ENCODE measurements at regions not wholly inside any gene's neighbourhood (a gene's known extent, or its start where the extent isn't known, plus 50 kb on each side); places are given as distances from the start of the nearest gene placed in this dataset.

- no peak for DNase-seq
Observed at GRCh38 chr4:180465364-180465763, 1777.8 kb upstream of the TENM3 start.

DNA sequence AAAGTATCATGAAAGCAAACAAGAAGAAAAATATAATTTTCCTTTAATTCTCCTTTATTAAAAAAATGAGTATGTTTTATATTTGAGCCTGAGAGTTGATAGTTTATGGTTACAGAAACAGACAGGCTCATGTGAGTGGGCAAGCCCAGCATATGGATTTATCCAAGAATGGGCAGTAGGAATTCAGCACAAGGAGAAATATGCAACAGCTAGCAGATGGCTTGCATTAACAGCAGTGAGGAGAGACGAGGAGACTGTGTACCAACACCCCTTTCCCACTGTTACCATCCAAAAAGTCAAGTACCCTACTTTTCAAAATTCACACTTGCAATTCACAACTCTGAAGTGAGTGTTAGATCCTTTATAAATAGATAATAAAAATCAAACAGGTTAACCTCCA, 1760.2 kb upstream of the TENM3 start:
- DNase-seq, result no peak

DNA sequence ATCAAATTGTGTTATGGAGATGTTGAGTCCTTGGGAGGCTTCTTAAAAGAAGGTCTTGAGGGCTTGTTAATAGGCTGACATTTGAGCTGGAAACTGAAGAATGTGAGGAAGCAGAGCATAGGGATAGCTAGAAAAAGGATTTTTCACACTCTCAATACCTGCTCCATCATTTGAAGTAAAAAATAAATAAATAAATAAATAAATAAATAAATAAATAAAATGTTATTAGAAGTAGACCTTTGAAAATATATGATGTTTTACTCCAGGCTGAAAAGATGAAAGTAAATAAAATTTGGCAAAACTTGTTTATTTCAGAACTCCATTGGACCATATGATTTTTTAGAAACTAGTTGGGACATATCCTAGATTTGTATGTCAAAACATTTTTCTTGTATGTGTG, 1757.8 kb upstream of the TENM3 start:
- no peak for DNase-seq

- no peak for DNase-seq
Observed at GRCh38 chr4:180486342-180486741, 1756.9 kb upstream of the TENM3 start.

GRCh38 chr4:180489787-180490186, 1753.4 kb upstream of the TENM3 start:
- no peak for DNase-seq

DNA sequence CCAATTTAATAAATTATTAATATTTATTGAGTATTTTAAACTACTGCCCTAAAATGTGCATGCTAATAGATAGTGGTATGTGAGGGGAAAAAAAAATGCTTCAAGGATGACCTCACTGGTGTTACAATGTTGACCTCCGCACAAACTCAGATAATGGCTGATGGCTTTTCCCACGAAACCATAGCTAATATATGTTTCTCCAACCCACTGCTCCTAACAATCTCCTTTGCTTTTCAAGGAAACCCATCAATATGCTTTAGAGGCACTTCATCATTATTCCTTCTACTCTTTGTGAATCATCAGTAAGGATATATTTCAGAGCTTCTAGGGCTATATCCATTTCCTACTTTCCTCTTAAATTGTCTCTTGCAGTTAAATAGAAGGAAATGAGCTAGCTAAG, 1752.0 kb upstream of the TENM3 start:
- DNase-seq, result no peak

DNA sequence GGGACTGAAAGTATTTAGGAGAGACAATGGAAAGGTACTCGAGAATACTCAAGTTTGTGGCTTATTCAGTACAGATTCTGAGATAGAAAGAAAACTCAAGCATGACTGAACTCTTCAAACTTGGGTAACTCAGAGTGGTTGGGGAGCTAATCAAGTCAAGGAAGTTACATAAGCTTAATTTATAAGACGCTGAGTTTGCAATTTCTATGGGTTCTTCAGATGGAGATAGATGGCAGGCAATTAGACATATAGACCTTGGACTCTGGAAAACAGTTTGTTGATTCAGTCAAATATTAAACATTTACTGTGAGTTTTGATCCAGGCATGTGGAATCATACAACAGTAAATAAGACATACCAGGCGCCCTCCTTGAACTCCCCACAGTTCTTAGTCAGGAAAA, 1749.9 kb upstream of the TENM3 start:
- no peak for DNase-seq

DNA sequence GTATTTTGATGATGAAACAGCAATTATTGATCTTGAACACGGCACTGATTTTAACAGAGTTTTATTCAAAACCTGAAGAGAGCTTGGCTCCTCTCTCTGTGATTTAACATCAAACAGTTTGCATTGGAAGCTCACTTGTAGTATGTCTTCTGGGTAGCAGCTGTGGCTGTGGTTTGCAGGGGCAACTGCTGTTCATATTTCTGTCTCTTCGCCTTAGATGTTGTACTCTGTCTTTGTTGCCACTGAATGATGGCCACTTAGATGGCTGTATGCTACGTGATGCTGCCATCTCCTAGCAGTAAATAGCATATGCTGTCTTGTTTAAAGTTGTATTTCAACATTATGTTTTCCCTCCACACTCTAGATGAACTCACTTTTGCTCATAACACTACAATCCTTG, 1743.0 kb upstream of the TENM3 start:
- DNase-seq, result no peak

DNA sequence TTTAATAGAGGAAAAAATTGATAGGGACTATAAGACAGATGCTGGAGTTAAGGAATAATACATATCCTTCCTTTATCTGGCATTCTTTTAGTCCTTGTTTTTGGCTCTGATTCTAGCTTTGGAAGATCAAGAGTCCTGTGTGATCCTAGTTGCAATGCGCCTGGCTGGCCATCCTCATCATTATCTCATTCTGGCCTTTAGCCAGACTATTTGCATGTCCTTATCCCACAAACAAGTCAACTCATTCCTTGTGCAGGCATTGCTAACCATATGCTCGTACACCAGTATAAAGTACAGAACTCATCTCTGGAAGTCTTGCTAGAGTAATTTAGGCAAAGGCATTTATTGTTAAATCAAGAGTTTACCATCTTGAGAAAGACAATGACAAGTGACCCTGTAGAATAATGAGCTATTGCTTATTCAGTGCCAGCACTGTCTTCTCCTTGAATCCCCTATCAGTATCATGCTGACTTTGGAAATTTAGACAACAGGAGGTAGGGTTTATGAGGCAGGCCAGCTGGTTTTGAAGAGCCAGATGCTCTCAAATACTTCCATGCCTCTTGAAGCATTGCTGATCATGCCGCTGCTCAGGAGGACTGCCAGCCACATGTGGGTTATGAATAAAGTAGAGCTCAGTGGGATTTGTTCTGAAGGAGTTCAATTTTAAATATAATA, 1730.3 kb upstream of the TENM3 start:
- DNase-seq, result no peak

- DNase-seq, result no peak
Observed at GRCh38 chr4:180518906-180519305, 1724.3 kb upstream of the TENM3 start.

DNA sequence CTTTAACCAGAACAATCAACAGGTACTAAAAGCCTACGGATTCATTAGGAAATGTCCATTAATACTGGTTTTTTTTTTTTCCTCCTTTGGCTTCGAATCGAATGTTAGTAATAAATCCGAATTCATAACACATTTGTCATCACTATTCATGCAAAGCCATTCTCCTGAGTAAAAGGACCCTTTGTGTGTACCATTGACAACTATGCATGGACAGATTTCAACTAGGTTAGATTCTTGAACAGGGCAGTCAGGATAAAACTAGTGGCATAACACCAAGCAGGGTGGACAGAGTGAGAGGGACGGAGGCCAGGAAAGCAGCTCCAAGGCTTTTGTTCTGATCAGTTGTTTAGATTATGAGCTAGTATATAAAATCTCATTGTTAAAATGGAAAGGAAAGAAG, 1722.0 kb upstream of the TENM3 start:
- no peak for DNase-seq

GRCh38 chr4:180525523-180526077, 1717.6 kb upstream of the TENM3 start:
- no peak for DNase-seq

GRCh38 chr4:180528003-180528402, 1715.2 kb upstream of the TENM3 start:
- DNase-seq, result no peak

DNA sequence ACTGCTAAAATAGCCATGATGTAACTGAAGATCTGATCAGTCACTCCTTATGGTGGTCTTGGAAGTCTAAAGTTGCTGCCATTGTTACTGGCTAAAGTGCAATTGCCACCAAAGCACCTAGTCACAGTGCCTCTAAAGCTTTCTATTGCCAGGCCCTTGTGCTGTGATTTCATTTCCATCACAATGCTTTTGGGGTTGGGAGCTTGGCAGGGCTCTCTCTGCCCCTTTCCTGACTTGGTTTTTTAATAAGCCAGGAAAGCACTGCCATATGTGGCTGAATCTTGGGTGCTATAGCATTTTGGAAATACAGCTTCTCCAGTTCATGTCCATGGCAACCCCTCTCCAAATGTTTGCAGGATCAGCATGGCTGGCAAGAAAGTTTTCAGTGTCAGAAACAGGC, 1712.4 kb upstream of the TENM3 start:
- no peak for DNase-seq

GRCh38 chr4:180532691-180533090, 1710.5 kb upstream of the TENM3 start:
- no peak for DNase-seq

GRCh38 chr4:180538384-180539057, 1704.7 kb upstream of the TENM3 start:
- no peak for DNase-seq

GRCh38 chr4:180539284-180539683, 1703.9 kb upstream of the TENM3 start:
- DNase-seq, result no peak

DNA sequence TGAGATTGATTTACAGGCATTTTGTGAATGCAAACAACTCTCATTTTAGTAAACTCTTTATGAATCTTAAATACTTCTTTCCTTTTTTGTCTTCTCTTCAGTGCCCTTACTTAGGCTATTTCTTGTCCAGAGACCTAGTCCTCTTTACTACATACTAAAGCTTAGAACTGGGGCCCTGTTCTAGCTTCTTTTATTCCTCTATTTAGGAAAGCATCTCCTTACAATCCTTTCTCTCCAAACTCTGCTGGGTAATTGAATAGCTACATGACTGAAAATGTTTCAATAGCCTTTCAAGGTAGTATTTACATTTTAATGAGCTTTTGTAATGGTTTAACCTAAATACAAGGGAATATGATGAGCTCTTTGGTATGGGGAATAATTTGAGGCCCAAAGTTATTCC, 1701.5 kb upstream of the TENM3 start:
- no peak for DNase-seq

- DNase-seq, result peak; percentile 30
Observed at GRCh38 chr4:180542445-180543100, 1700.6 kb upstream of the TENM3 start.

DNA sequence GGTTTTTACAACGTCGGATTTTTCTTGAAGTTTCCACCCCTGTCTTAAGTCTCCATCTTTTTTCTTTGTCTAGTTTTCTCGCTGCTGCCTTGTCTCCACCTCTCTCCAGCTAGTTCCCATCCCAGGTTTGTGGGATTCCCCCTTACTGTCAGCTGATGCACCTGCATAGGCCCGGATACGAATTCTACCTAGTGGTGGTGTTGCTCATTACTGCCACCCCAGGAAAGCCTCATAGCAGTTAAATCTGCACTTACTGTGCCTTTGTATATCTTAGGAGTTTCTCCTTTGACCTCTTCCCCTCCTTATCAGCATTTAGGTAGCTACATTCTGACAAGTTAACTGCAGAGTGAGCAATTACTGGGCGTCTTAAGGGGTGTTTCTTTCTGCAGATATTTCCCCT, 1693.1 kb upstream of the TENM3 start:
- DNase-seq, result no peak

DNA sequence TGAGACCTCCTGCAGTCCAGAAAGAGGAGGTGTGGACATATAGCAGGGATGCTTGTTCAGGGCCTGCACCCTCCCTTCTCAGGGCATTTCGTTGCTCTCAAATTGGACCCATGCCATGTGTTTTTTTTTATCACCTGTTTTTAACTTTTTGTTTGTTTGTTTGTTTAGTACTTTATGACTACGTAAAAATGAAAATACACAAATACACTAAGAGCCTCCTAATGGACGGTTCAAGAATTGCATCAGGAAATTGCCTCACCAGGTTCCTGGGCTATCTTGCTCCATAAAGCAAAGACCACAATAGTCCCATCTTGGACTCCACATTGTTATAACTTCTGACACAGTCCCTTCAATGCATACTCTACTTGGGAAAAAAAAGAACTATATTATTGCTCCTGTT, 1685.9 kb upstream of the TENM3 start:
- DNase-seq, result peak; percentile 18

DNA sequence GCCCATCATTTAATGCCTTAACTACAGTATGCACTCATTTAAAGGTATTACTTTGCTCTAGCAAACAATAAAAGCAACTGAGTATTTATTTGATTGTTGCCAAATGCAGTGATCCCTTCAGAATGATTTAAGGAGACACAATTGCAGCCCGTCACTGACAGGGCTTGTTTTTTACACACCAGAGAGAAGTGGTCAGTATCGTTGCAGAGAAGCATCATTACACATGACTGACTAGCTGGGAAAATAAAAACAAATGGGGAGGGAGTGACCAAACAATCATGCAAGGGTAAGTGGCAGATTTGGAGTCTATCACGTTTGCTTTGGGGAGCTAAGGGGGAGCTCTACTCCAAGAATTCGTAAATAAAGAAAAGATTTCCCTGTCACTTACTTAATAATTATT, 1685.3 kb upstream of the TENM3 start:
- DNase-seq, result no peak

DNA sequence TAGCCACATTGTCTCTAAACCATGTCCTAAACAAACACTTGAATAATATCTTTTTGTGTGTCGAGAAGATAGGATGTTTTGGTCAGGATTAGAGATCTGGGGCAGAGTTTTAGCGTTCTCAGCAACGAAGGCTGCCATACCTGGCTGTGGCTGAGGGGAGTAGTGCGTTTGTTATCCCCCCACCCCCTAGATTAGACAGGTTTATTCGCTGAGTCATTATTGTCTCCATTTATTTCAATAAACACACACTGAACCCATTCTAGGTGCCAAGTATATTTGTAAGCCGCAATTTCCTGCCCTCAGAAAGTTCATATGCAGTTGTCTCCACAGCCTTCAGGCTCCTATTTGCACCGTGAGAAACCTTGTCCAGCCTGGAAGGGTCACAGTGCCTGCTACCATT, 1684.8 kb upstream of the TENM3 start:
- DNase-seq, result no peak

DNA sequence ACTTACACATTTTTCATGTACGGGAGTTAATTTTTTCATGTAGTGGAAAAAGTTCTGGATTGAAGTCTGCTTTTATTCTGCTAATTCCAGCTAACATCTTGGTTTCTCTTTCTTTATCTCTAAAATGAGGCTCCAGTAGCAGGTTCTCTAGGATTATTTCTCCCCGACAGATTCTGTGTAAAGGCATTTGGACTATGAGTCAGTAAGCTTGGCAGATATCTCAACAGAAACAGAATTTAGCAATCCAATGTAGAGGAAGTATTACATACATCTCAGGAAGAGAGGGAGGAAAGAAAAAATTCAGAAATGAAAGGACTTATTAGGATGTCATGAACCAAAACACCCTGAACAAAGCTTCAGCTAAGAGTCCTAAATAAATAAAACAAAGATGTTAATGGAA, 1682.3 kb upstream of the TENM3 start:
- peak; percentile 24 for DNase-seq
